Testis (tissue), 2 donors: ENCODE measurements at regions not wholly inside any gene's neighbourhood (a gene's known extent, or its start where the extent isn't known, plus 50 kb on each side); places are given as distances from the start of the nearest gene placed in this dataset.

Source experiments
- CTCF ChIP-seq, 3 experiments: fragments of 450-650 bp in 2 of 3; fragments of 200-600 bp in 1 of 3; sonication (generic) in 1 of 3; IDR thresholded peaks; one replicate each; pipeline ENCODE4 v1.5.1; 2016 to 2019; ENCODE audit warnings: antibody characterized with exemption in 3 of 3, mild to moderate bottlenecking in 2 of 3, moderate library complexity in 1 of 3
- POLR2A ChIP-seq: fragments of 450-650 bp; IDR thresholded peaks from one replicate; pipeline ENCODE4 v1.6.1; 2017; ENCODE audit warnings: antibody characterized with exemption, mild to moderate bottlenecking, moderate library complexity

- TF ChIP-seq CTCF (IDR thresholded peaks at IDR 0.05) (no peak), POLR2A (no peak)
Observed at GRCh38 chr18:4847056-4847455, 350.0 kb downstream of the AKAIN1 start.
